K562 (cell line): ENCODE measurements at regions not wholly inside any gene's neighbourhood (a gene's known extent, or its start where the extent isn't known, plus 50 kb on each side); places are given as distances from the start of the nearest gene placed in this dataset.

Source experiments
- CBFA2T3 ChIP-seq: fragments of 450-650 bp; IDR thresholded peaks from 2 replicates; pipeline ENCODE4 v1.6.1; 2017
- CC2D1A ChIP-seq: fragments of 450-650 bp; IDR thresholded peaks from 2 replicates; pipeline ENCODE4 v1.6.1; 2017; ENCODE audit warnings: mild to moderate bottlenecking
- CHAMP1 ChIP-seq: fragments of 450-650 bp; IDR thresholded peaks from 2 replicates; pipeline ENCODE4 v1.6.1; 2016; ENCODE audit warnings: mild to moderate bottlenecking
- CSDE1 ChIP-seq, 2 experiments: fragments of 450-650 bp; IDR thresholded peaks; 2 replicates each; pipeline ENCODE4 v1.6.1; 2016; ENCODE audit warnings: mild to moderate bottlenecking in 1 of 2
- E2F4 ChIP-seq: sonication (generic); formaldehyde crosslinking; IDR thresholded peaks from 2 replicates; pipeline ENCODE4 v1.8.0; 2022; ENCODE audit warnings: mild to moderate bottlenecking, low read depth, missing genetic modification reagents
- FOXJ2 ChIP-seq: fragments of 200-800 bp; sonication (Bioruptor generic); IDR thresholded peaks from 2 replicates; pipeline ENCODE4 v1.6.1; 2016; ENCODE audit warnings: missing genetic modification characterization, missing compliant biosample characterization
- HDAC1 ChIP-seq, 2 experiments: fragments of 450-650 bp; IDR thresholded peaks; 2 replicates each; pipeline ENCODE4 v1.6.1; 2016 to 2017; ENCODE audit warnings: inconsistent platforms in 1 of 2, mild to moderate bottlenecking in 1 of 2, moderate library complexity in 1 of 2
- MAFF ChIP-seq: IDR thresholded peaks from 2 replicates; pipeline ENCODE4 v1.6.1; 2012; ENCODE audit warnings: low read length, improper control_type of control experiment
- MCM2 ChIP-seq: fragments of 450-650 bp; IDR thresholded peaks from 2 replicates; pipeline ENCODE4 v1.6.1; 2017; ENCODE audit warnings: low read depth, mild to moderate bottlenecking
- MED1 ChIP-seq: sonication (generic); formaldehyde crosslinking; IDR thresholded peaks from 2 replicates; pipeline ENCODE4 v1.8.1; 2023; ENCODE audit warnings: missing genetic modification reagents, borderline replicate concordance
- PML ChIP-seq: IDR thresholded peaks from 2 replicates; pipeline ENCODE4 v1.6.1; 2012; ENCODE audit warnings: low read length, inconsistent platforms
- RBM17 ChIP-seq: fragments of 200-400 bp; formaldehyde crosslinking; IDR thresholded peaks from 2 replicates; pipeline ENCODE4 v1.6.1; 2017; ENCODE audit warnings: low read depth, mild to moderate bottlenecking, low read length, borderline replicate concordance
- SIN3B ChIP-seq: fragments of 450-650 bp; IDR thresholded peaks from 2 replicates; pipeline ENCODE4 v1.6.1; 2017; ENCODE audit warnings: low read depth, mild to moderate bottlenecking, moderate library complexity
- YBX1 ChIP-seq: fragments of 450-650 bp; IDR thresholded peaks from 2 replicates; pipeline ENCODE4 v1.7.1; 2016; ENCODE audit warnings: mild to moderate bottlenecking
- ZC3H4 ChIP-seq: sonication (generic); formaldehyde crosslinking; IDR thresholded peaks from 2 replicates; pipeline ENCODE4 v1.9.0; 2021; ENCODE audit warnings: missing genetic modification reagents, borderline replicate concordance
- ZNF318 ChIP-seq, 2 experiments: fragments of 450-650 bp; IDR thresholded peaks; 2 replicates each; pipeline ENCODE4 v1.6.1; 2016; ENCODE audit warnings: mild to moderate bottlenecking in 2 of 2, borderline replicate concordance in 1 of 2, low read depth in 1 of 2, moderate library complexity in 1 of 2
- ZNF431 ChIP-seq: sonication (generic); formaldehyde crosslinking; IDR thresholded peaks from 2 replicates; pipeline ENCODE4 v1.8.0; 2022; ENCODE audit warnings: mild to moderate bottlenecking, missing genetic modification reagents
- ZNF551 ChIP-seq: fragments of 250-450 bp; sonication (Bioruptor Pico); IDR thresholded peaks from 2 replicates; pipeline ENCODE4 v1.5.0; 2021; ENCODE audit warnings: mild to moderate bottlenecking, moderate library complexity

- TF ChIP-seq ZNF318 (IDR thresholded peaks at IDR 0.05; ENCODE audit: borderline replicate concordance in 1 of 2, low read depth in 1 of 2) (peak in 1 of 2 experiments; percentile 26; a peak in 1 of 4 replicates), MAFF (0 out of 2 replicates have a peak, but pooled peaks have one; percentile 13), HDAC1 (IDR thresholded peaks at IDR 0.05) (no peak; a peak in 1 of 4 replicates), CHAMP1 (0 out of 2 replicates have a peak, but pooled peaks have one; percentile 24), RBM17 (no peak), CSDE1 (IDR thresholded peaks at IDR 0.05) (no peak), MED1 (no peak), MCM2 (no peak), YBX1 (no peak), PML (no peak), ZC3H4 (CRISPR knock-in tag) (no peak), CC2D1A (peak; percentile 39; the same call in 1 of the 2 replicates), FOXJ2 (tag) (no peak), ZNF431 (CRISPR knock-in tag) (no peak), ZNF551 (CRISPR knock-in tag) (no peak), CBFA2T3 (peak; percentile 34), E2F4 (CRISPR knock-in tag) (no peak), SIN3B (no peak)
These were observed 139.9 kb upstream of the ZEB2 start (continued) for GRCh38 chr2:144659731-144660275.
